IPS DF 4.7 (cell line): ENCODE measurements at regions not wholly inside any gene's neighbourhood (a gene's known extent, or its start where the extent isn't known, plus 50 kb on each side); places are given as distances from the start of the nearest gene placed in this dataset.

Experiments used
- DNase-seq: peaks from one replicate; pipeline ENCODE4 v3.0.0-alpha.2; 2013; ENCODE audit warnings: low spot score; ENCODE audit errors: extremely low read depth

- DNase-seq: no peak
Measured at GRCh38 chr10:128462844-128463243, 336.6 kb upstream of the MKI67 start.

- DNase-seq: no peak
Measured at GRCh38 chr10:128463991-128464760, 338.0 kb upstream of the MKI67 start.

GRCh38 chr10:128465697-128466096, 339.5 kb upstream of the MKI67 start:
- DNase-seq: no peak

GRCh38 chr10:128466831-128467371, 340.7 kb upstream of the MKI67 start:
- DNase-seq: no peak

GRCh38 chr10:128468462-128468861, 342.2 kb upstream of the MKI67 start:
- no peak for DNase-seq

- DNase-seq: no peak
Measured at GRCh38 chr10:128469515-128469914, 343.3 kb upstream of the MKI67 start.

GRCh38 chr10:128470321-128470965, 344.2 kb upstream of the MKI67 start:
- no peak for DNase-seq

- no peak for DNase-seq
Measured at GRCh38 chr10:128471151-128471550, 344.9 kb upstream of the MKI67 start.

DNA sequence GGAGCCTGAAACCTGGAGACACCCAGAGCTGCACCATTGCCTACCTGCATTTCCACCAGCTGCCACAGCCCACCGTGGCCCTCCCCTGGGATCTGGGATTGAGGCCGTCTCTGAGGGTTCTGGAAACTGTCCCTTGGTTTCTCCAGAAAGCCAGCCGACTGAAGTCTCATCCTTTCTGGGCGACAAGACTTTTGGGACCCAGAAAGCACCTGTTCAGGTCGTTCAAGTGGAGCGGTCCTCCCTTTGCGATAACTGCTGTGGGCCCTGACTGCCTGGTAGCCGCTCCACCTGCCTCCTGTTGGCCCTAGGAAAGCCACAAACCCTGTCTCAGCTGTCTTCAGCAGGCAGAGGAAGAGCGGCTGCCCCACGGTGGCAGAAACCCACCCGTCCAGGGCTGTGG, 346.0 kb upstream of the MKI67 start:
- no peak for DNase-seq

DNA sequence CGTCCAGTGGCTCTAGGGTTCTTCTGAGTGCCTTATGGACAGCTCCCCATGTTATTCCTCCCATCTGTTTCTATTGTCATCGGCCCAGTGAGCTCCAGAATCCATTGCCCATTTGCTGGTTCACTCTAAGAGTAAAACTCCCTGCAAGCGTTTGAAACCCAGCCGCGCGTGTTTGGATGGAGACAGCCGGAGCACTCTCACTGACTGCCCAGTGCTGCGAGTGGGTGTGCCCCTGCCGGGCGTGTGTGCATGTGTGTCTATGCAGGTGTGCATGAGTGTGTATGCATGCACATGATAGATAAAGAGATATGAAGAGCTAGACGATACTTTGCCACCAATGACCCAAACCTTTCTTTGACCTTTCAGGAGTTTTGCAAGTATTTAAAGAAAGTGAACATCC, 347.2 kb upstream of the MKI67 start:
- no peak for DNase-seq

DNA sequence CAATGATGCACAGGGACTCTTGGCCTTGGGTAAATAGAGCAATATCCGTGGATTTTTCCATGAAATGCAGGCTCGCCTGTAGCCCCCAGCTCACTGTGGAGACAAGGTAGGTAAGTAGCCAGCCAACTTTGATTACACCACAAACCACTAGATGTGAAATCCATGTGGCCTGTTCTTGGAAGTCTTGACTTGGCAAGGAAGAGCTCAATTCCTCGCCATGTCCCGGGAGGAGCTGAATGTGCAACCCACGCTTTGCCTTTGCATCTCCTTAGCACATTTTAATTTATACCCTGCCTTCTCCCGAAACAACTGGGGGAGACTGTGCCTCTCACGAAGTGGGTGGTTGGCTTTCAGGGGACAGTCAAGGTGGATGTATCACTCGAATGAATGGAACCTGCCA, 347.7 kb upstream of the MKI67 start:
- DNase-seq: no peak

- DNase-seq: no peak
Measured at GRCh38 chr10:128474571-128474970, 348.3 kb upstream of the MKI67 start.

GRCh38 chr10:128475686-128476367, 349.6 kb upstream of the MKI67 start:
- no peak for DNase-seq

DNA sequence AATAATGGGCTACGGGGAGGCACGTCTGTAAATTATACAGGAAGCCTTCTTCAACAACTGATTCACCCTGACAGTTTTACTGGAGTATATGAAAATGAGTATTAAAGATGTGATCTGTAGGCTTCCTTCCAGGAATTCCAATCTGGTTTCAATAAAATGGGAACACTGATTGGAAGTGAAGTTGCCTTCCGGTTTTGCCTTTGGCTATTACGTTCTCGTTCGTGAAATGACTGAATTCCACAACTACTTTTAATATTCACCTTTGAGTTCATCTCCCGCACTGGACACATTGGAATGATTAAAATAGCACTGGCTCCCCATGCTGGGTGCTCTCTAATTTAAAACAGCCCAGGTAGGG, 350.1 kb upstream of the MKI67 start:
- no peak for DNase-seq

GRCh38 chr10:128476845-128477244, 350.6 kb upstream of the MKI67 start:
- DNase-seq: no peak

- DNase-seq: no peak
Measured at GRCh38 chr10:128480601-128481000, 354.4 kb upstream of the MKI67 start.

GRCh38 chr10:128481152-128481840, 355.1 kb upstream of the MKI67 start:
- DNase-seq: no peak

- DNase-seq: no peak
Measured at GRCh38 chr10:128482052-128482451, 355.8 kb upstream of the MKI67 start.

- DNase-seq: no peak
Measured at GRCh38 chr10:128483216-128483615, 357.0 kb upstream of the MKI67 start.

DNA sequence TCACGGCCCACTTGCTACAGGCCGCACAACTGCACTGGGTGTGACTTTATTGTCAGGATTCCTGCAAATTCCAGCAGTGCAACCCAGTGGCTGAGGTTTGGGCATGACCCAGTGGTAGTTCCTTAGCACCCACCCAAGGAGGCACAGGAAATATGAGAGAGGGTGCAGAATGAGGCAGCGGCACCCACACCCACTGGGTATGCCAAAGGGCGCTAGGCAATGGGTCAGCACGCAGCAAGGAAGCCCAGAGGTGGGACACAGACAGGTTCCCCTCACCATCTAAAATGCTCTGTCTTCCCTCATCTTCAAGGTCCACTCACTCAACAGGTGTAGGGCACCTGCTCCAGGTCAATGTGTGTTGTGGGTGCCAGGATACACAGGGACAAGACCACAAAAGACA, 357.8 kb upstream of the MKI67 start:
- DNase-seq: no peak

GRCh38 chr10:128485701-128486235, 359.5 kb upstream of the MKI67 start:
- no peak for DNase-seq
